Osteoblast (primary cell): ENCODE measurements at regions not wholly inside any gene's neighbourhood (a gene's known extent, or its start where the extent isn't known, plus 50 kb on each side); places are given as distances from the start of the nearest gene placed in this dataset.

Source experiments
- DNase-seq: peaks from one replicate; pipeline ENCODE4 v3.0.0; 2011; ENCODE audit warnings: low spot score, mixed read lengths; ENCODE audit not compliant: insufficient read length; ENCODE audit errors: missing footprints
- H2AFZ ChIP-seq: 2 replicates; pipeline ENCODE4 v1.6.0; 2011; ENCODE audit warnings: mild to moderate bottlenecking, low read length
- H3K27ac ChIP-seq: 2 replicates; pipeline ENCODE4 v1.5.1; 2011; ENCODE audit warnings: mild to moderate bottlenecking, low read depth, low read length, moderate library complexity
- H3K27me3 ChIP-seq: 2 replicates; pipeline ENCODE4 v1.6.0; 2012; ENCODE audit warnings: mild to moderate bottlenecking, control low read depth, inconsistent platforms, low read length, moderate library complexity; ENCODE audit not compliant: insufficient read depth
- H3K36me3 ChIP-seq: 2 replicates; pipeline ENCODE4 v1.5.1; 2011; ENCODE audit warnings: mild to moderate bottlenecking, low read length, control low read depth, moderate library complexity; ENCODE audit not compliant: insufficient read depth
- H3K4me1 ChIP-seq: 2 replicates; pipeline ENCODE4 v1.5.1; 2011; ENCODE audit warnings: mild to moderate bottlenecking, low read length, control low read depth, moderate library complexity; ENCODE audit not compliant: insufficient read depth
- H3K4me2 ChIP-seq: 2 replicates; pipeline ENCODE4 v1.6.0; 2011; ENCODE audit warnings: mild to moderate bottlenecking, low read length; ENCODE audit not compliant: insufficient read depth
- H3K4me3 ChIP-seq: fragments of 200-600 bp; sonication (generic); 3 replicates; pipeline ENCODE4 v1.5.1; 2012; ENCODE audit warnings: mild to moderate bottlenecking, low read length, inconsistent platforms; ENCODE audit not compliant: insufficient read depth
- H3K79me2 ChIP-seq: 2 replicates; pipeline ENCODE4 v1.6.0; 2012; ENCODE audit warnings: mild to moderate bottlenecking, low read length, control low read depth, inconsistent platforms; ENCODE audit not compliant: insufficient read depth
- H3K9me3 ChIP-seq: 2 replicates; pipeline ENCODE4 v1.5.1; 2011; ENCODE audit warnings: low read depth, low read length, control low read depth
- H4K20me1 ChIP-seq: 2 replicates; pipeline ENCODE4 v1.6.0; 2012; ENCODE audit warnings: mild to moderate bottlenecking, low read length, control low read depth; ENCODE audit not compliant: insufficient read depth
- CTCF ChIP-seq: IDR thresholded peaks from 2 replicates; pipeline ENCODE4 v1.5.1; 2011; ENCODE audit warnings: mild to moderate bottlenecking, low read depth, low read length, moderate library complexity; ENCODE audit errors: extremely low read depth

DNA sequence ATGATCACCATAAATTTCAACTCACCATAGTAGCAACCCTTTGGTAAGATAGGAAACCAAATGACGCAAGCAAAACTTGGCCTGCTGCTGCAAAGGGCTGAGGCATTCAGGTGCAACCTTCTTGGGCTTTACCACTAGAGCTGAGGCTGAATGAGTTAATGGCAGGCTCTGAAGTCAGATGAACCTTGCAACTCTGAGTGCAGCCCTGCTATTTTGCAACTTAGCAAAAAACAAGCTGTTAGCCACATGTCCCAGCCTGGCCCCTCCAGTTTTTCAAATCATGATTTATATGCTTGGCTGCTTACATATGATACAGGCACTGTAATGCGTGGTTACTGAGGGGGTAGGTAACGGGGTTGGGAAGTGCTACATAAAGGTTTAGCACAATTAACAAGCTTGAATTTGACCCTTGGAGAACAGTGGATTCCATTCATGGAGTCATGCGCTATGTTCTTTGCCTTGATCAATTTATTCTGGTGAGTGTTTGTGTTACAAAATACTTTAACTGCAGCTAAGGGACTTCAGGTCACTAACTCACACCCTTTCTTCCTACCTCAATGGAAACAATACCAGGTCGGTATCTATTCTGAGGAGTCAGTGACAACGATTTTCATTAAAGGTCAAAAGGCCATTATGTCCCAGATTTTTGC is 80.5 kb upstream of the PPARGC1A start:
- H4K20me1 ChIP-seq: no peaks in the 10 kb centered on the region
- no peaks in the 10 kb centered on the region for H3K79me2 ChIP-seq
- TF ChIP-seq CTCF: no peak
- no peaks in the 10 kb centered on the region for H3K36me3 ChIP-seq
- no peaks in the 10 kb centered on the region for H3K9me3 ChIP-seq
- DNase-seq: no peak
- H3K4me2 ChIP-seq: no peak overlapping the region
- H3K27ac ChIP-seq: no peak overlapping the region
- no peaks in the 10 kb centered on the region for H3K4me1 ChIP-seq
- peaks cover 2% of the 10 kb centered on the region for H3K27me3 ChIP-seq
- H3K4me3 ChIP-seq: no peak overlapping the region
- no peak overlapping the region for H2AFZ ChIP-seq

DNA sequence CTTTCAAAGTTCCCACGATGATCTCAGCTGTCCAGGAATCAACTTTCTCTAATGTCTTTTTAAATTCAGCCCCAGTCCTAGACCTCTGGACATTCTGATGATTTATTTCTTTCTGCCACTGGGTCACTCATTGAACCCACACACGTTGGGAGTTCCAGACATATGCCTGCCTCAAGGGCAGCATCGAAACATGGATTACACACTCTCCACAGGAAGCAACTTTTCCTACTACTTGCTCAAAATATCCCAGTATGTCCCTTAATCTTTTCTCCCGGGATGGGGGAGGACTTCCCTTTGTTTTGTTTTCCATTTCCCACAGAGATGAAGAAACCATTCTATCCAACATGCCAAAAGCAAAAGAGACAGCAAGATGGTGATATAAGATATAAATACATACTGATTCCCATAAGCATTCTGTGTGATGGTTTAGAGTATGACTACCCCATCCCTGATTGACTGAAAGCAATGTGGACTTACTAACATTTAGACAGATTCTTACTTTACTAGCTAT is 79.8 kb upstream of the PPARGC1A start:
- Histone ChIP-seq H3K4me2 (no peak overlapping the region), H3K4me1 (no peaks in the 10 kb centered on the region), H3K9me3 (no peaks in the 10 kb centered on the region), H3K27me3 (peaks cover 3% of the 10 kb centered on the region), H3K4me3 (no peak overlapping the region), H2AFZ (no peak overlapping the region), H4K20me1 (no peaks in the 10 kb centered on the region), H3K36me3 (no peaks in the 10 kb centered on the region), H3K27ac (no peak overlapping the region), H3K79me2 (no peaks in the 10 kb centered on the region)
- TF ChIP-seq CTCF: no peak
- no peak for DNase-seq

- Histone ChIP-seq H3K4me1 (no peaks in the 10 kb centered on the region), H3K27me3 (peaks cover 3% of the 10 kb centered on the region), H3K4me3 (no peak overlapping the region), H3K4me2 (no peak overlapping the region), H3K27ac (no peak overlapping the region), H2AFZ (no peak overlapping the region), H4K20me1 (no peaks in the 10 kb centered on the region), H3K36me3 (no peaks in the 10 kb centered on the region), H3K9me3 (no peaks in the 10 kb centered on the region), H3K79me2 (no peaks in the 10 kb centered on the region)
- no peak for DNase-seq
- no peak for TF ChIP-seq CTCF
Measured at GRCh38 chr4:23967281-23967680, 77.4 kb upstream of the PPARGC1A start.

GRCh38 chr4:23966725-23967124 is 76.9 kb upstream of the PPARGC1A start:
- no peaks in the 10 kb centered on the region for H3K79me2 ChIP-seq
- no peaks in the 10 kb centered on the region for H3K9me3 ChIP-seq
- TF ChIP-seq CTCF: peak; percentile 22
- H4K20me1 ChIP-seq: no peaks in the 10 kb centered on the region
- DNase-seq: no peak
- H3K4me1 ChIP-seq: no peaks in the 10 kb centered on the region
- no peak overlapping the region for H3K4me3 ChIP-seq
- H3K36me3 ChIP-seq: no peaks in the 10 kb centered on the region
- H3K4me2 ChIP-seq: no peak overlapping the region
- H3K27ac ChIP-seq: no peak overlapping the region
- H2AFZ ChIP-seq: no peak overlapping the region
- peaks cover 3% of the 10 kb centered on the region for H3K27me3 ChIP-seq
